Aorta (tissue), 5 donors: ENCODE measurements at regions not wholly inside any gene's neighbourhood (a gene's known extent, or its start where the extent isn't known, plus 50 kb on each side); places are given as distances from the start of the nearest gene placed in this dataset.

Source experiments
- ATAC-seq: fragments of 200-7000 bp; cut with Tn5 transposase; one replicate; pipeline ENCODE4 v1.9.1; 2022; ENCODE audit warnings: moderate library complexity; ENCODE audit not compliant: low FRiP score
- DNase-seq, 2 donors: peaks; one replicate each; pipeline ENCODE4 v3.0.0-alpha.2; 2020
- H3K27ac ChIP-seq, 2 donors: one replicate each; pipeline ENCODE4 v1.5.1; 2013; ENCODE audit warnings: low read length in 2 of 2, mild to moderate bottlenecking in 2 of 2, moderate library complexity in 2 of 2, control low read depth in 1 of 2, inconsistent platforms in 1 of 2, low read depth in 1 of 2
- H3K27me3 ChIP-seq, 2 donors: one replicate each; pipeline ENCODE4 v1.6.1; 2013; ENCODE audit warnings: control low read depth in 1 of 2, low read length in 1 of 2, mild to moderate bottlenecking in 1 of 2, moderate library complexity in 1 of 2; ENCODE audit not compliant: insufficient read depth in 2 of 2, control insufficient read depth in 1 of 2
- H3K36me3 ChIP-seq, 2 donors: one replicate each; pipeline ENCODE4 v1.6.1; 2013; ENCODE audit warnings: control low read depth in 1 of 2, low read length in 1 of 2, mild to moderate bottlenecking in 1 of 2; ENCODE audit not compliant: insufficient read depth in 2 of 2, control insufficient read depth in 1 of 2
- H3K4me1 ChIP-seq, 2 donors: one replicate each; pipeline ENCODE4 v1.6.1; 2013; ENCODE audit warnings: low read length in 2 of 2, control low read depth in 1 of 2, mild to moderate bottlenecking in 1 of 2, moderate library complexity in 1 of 2; ENCODE audit not compliant: insufficient read depth in 2 of 2, control insufficient read depth in 1 of 2
- H3K4me3 ChIP-seq, 2 donors: one replicate each; pipeline ENCODE4 v1.5.1; 2013; ENCODE audit warnings: low read length in 2 of 2, control low read depth in 1 of 2, mild to moderate bottlenecking in 1 of 2
- H3K9me3 ChIP-seq: one replicate; pipeline ENCODE4 v1.6.1; 2013; ENCODE audit warnings: mild to moderate bottlenecking, low read length; ENCODE audit not compliant: control insufficient read depth
- WGBS, 2 donors: extraction: QIAGEN DNeasy Blood & Tissue Kit; methylation state at CpG; one replicate each; pipeline ENCODE4 v1.1.7; 2013; 5-methylcytosine and 5-hydroxymethylcytosine counted together
- intact Hi-C, 2 donors: fragments of 100-400 bp; cut with DNase I; formaldehyde crosslinking; loops; one replicate each; pipeline versions ENCODE4 v1.14.2 to v1.15.0; 2022
- donor health status: healthy with polysubstance abuse.
- donor health status: Bipolar disorder and iron deficiency.
- donor health status: DM: no; HTN: no; CAD: no.
- donor health status: DM: no; HTN: no; CAD: no.
- donor health status: DM: yes; HTN: yes; CAD: no.

DNA sequence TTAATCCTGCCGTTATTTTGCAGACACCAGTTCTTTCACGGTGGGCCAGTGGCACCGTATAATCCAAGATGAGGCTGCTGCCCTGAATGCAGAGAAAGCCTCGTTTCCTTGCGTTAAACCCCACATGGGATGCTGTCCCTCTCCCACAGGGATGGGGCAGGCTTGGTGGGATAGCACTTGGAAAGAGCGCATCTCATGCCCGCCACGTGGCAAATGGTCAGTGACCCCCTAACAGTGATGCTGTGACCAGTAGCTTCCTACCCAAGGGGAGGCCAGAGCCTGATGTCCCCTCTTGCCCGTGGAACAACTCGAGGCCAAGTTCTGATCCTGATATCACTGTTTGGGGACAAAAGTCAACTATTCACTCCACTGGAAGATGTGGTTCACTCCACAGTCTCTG, 73.3 kb downstream of the RHOB start:
- H3K4me3 ChIP-seq, result no peak overlapping the region
- H3K27me3 ChIP-seq, result no peaks in the 10 kb centered on the region
- intact Hi-C loops, result no loop called here
- ATAC-seq (no peak), DNase-seq (no peak)
- 97% methylated on average over 10 of the region's 10 CpGs for WGBS, 2 donors
- no peaks in the 10 kb centered on the region for H3K4me1 ChIP-seq
- H3K9me3 ChIP-seq, result no peaks in the 10 kb centered on the region
- no peaks in the 10 kb centered on the region for H3K36me3 ChIP-seq
- H3K27ac ChIP-seq, result no peak overlapping the region

DNA sequence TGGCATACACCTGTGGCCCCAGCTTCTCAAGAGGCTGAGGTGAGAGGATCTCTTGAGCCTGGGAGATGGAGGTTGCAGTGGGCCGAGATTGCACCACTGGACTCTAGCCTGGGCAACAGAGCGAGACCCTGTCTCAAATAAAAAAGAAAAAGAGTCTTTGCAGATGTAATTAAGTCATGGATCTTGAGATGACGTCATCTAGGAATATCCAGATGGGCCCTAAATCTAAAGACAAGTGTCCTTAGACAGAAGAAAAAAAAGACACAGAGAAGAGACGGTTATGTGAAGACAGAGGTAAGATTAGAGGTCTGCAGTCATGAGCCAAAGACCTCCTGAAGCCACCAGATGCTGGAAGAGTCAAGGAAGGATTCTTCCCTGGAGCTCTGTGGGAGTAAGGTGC, 74.3 kb downstream of the RHOB start:
- WGBS, 2 donors, result 96 to 97% methylated on average over 4 of the region's 4 CpGs
- intact Hi-C loops, result no loop called here
- Histone ChIP-seq H3K36me3 (no peaks in the 10 kb centered on the region), H3K27ac (no peak overlapping the region), H3K4me1 (no peaks in the 10 kb centered on the region), H3K4me3 (no peak overlapping the region), H3K27me3 (no peaks in the 10 kb centered on the region), H3K9me3 (no peaks in the 10 kb centered on the region)
- DNase-seq (no peak), ATAC-seq (no peak)

DNA sequence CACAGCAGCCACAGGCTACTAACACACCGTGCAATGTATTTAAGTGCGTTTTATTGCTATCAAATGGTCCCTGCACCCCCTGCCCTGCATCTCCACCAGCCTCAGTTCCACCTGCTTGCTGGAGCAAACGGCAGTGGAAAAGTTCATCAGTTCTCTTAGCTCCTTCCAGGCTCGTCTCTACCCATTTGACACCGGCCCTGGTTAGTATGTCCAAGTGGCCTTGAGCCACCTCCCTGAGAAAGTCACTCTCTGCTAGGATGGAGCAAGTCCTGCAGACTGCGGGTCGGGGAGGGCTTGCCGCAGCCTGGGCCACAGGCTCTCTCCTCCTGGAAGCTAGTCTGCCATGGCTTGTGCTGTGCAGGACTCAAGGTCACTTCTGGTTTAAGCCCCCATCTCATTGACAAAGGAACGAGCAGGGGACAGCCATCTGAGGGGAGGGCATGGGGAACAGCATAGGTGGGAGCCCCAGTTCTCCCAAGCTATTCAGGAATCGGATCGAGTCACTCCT, 74.9 kb downstream of the RHOB start:
- Histone ChIP-seq H3K4me1 (no peaks in the 10 kb centered on the region), H3K9me3 (no peaks in the 10 kb centered on the region), H3K27me3 (no peaks in the 10 kb centered on the region), H3K36me3 (no peaks in the 10 kb centered on the region), H3K27ac (no peak overlapping the region), H3K4me3 (no peak overlapping the region)
- 84 to 85% methylated on average over 11 of the region's 11 CpGs for WGBS, 2 donors
- no peak for ATAC-seq
- no peak for DNase-seq
- intact Hi-C loops, result no loop called here

DNA sequence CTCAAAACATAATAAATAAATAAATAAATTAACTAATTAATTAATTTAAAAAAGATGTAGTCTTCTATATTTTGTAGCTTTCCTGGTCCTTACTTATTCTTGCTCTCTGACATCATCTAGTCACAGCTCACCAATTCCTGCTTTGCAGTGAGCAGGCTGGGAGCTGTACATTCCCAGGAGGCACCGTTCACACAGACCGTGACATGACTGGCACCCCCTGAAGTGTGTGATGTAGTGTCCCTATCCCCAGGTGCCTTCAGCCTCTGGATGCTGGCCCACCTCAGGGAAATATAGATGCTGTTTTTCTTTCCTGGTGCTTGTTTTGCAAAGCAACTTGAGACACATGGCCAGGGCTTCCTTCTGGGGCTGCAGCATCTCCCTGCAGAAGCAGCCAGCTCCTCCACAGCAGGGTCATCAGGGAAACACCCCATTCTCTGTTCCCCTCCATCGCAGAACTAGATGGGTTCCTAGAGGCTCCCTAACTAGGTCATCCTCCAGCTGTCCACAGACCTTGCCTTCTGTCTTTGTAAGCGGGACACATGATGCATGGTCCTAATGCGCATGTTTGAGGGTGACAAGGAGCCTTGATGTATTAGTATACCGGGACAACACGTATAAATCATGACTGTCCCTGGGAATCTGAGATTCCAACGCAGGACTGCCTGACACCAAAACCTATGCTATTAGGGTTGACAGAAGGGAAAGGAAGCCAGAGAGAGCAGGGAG, 76.4 kb downstream of the RHOB start:
- Histone ChIP-seq H3K4me1 (no peaks in the 10 kb centered on the region), H3K9me3 (no peaks in the 10 kb centered on the region), H3K36me3 (no peaks in the 10 kb centered on the region), H3K27ac (no peak overlapping the region), H3K27me3 (no peaks in the 10 kb centered on the region), H3K4me3 (no peak overlapping the region)
- intact Hi-C loops, result no loop called here
- no peak for ATAC-seq
- DNase-seq, result no peak
- WGBS, 2 donors, result 94% methylated on average over 8 of the region's 8 CpGs

DNA sequence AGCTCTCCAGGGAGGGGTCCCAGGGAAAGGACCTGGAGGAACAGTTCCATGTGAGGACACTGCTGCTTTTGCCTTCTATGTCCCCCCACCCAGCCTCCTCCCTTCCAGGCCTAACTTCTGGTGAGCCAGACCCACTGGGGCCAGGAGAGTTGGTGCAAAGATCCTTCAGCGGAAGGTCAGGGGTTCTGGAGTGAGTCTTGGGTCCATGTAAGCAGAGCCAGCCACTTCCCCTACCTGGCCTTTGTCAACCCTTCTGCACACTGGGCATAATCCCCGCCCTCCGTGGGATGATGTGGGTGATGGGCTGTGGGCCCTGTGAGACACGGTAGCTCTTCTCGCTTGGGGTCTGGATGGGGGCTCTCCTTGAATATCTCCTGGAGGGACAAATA, 76.9 kb downstream of the RHOB start:
- no peak for DNase-seq
- H3K4me3 ChIP-seq, result no peak overlapping the region

DNA sequence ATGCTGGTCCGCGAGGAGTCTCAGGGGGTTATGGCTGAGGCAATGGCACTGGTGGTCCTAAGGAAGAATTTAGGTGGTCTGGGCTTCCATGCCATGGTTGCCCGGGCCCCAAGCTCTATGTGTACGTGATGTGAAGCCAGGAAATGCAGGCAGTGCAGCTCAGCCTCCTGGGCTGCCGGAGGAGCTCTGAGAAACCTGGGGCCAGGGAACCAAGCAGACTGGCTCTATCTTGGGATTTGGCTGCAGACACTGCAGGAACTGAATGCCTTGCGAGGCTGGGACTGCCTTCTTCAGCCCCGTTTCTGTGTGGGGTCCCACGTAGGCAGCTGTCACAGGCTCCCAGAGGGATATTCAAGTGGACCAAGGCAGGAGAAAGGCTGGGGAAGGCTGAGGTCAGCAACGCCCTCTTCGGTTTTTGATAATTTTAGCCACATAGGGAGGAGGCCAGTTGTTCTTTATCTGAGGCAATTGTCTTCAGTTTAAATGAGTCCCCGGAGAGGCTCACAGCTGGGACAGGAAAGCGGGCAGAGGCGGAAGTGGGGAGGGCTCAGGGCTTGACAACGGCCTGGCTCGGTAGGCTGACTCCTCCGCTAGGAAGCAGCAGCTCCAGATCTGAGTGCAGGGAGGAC, 77.7 kb downstream of the RHOB start:
- no peaks in the 10 kb centered on the region for H3K4me1 ChIP-seq
- ATAC-seq (peak; percentile 34), DNase-seq (no peak)
- H3K9me3 ChIP-seq, result no peaks in the 10 kb centered on the region
- no peaks in the 10 kb centered on the region for H3K36me3 ChIP-seq
- no peak overlapping the region for H3K27ac ChIP-seq
- intact Hi-C loops, result no loop called here
- no peak overlapping the region for H3K4me3 ChIP-seq
- H3K27me3 ChIP-seq, result no peaks in the 10 kb centered on the region
- WGBS, 2 donors, result 48 to 55% methylated on average over 16 of the region's 16 CpGs

More for the DNA sequence above, 76.9 kb downstream of the RHOB start:
- intact Hi-C loops, result no loop called here
- Histone ChIP-seq H3K27ac (no peak overlapping the region), H3K4me1 (no peaks in the 10 kb centered on the region), H3K9me3 (no peaks in the 10 kb centered on the region), H3K27me3 (no peaks in the 10 kb centered on the region), H3K36me3 (no peaks in the 10 kb centered on the region)
- WGBS, 2 donors, result 93 to 95% methylated on average over 5 of the region's 5 CpGs
- ATAC-seq, result no peak

DNA sequence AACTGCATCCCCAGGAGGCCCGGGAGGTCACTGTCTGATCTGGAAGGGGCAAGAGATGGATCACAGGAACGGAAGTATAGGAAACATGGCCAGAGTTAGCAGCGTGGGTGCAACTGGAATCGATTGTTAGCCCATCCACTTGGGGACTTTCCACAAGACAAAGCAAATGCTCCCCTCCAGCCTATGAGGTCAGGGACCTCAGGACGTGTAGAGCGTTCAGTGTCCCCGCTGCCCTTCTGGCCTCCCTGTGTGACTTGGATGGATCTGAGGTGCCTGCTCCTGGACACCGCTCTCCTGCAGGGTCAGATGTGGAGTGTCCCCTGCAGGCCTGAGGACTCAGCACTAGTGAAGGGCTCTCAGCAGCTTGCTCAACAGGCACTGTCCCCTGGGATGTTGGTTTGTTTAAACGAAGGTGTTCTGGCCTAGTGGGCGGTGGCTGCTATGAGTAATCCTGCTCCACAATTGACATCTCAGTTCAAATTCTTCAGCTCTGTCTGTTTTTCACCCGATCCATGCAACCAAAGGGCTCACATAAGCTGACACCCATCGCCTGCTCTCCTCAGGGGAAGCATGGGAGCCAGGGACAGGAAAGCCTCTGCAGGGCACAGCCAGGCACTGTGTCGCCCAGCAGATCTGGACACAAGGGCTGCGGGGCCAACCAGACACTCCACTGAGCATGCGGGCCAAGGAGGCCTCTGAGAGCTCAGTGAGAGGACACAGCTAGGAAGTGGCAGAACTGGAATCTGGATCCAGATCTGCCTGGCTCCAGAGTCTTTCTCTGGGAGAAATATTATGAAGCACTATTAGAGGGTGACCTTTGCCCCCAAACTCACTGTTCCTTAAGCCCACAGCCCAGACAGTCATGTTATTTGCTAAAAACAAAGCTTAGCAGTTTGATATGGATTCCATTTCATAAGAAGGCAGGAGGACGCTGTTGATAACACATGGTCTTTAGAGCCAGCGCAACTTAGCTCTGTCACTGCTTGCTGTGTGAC, 78.5 kb downstream of the RHOB start:
- intact Hi-C loops, result no loop called here
- DNase-seq (no peak), ATAC-seq (peak; percentile 55)
- no peaks in the 10 kb centered on the region for H3K4me1 ChIP-seq
- H3K4me3 ChIP-seq, result no peak overlapping the region
- no peak overlapping the region for H3K27ac ChIP-seq
- no peaks in the 10 kb centered on the region for H3K9me3 ChIP-seq
- no peaks in the 10 kb centered on the region for H3K36me3 ChIP-seq
- WGBS, 2 donors, result 80 to 81% methylated on average over 17 of the region's 17 CpGs
- H3K27me3 ChIP-seq, result no peaks in the 10 kb centered on the region

DNA sequence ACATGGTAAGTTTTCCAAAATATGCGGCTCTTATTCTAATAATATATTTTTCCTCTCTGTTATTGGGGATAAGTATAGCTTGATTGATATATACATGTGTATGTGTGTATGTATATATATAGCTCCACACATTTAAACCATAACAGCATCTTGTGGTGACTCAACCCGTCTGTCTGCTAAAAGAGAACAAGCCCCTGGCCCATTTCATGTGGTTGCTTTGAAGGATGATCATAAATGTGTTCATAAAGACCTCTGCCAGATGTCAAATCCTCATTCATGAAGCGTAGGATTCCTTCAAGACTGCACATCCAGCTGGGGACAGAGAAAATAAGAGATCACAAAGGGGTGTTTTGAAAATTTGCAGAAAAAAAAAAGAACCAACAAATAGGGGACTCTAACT, 79.3 kb downstream of the RHOB start:
- no peak overlapping the region for H3K4me3 ChIP-seq
- H3K9me3 ChIP-seq, result no peaks in the 10 kb centered on the region
- intact Hi-C loops, result no loop called here
- H3K27me3 ChIP-seq, result no peaks in the 10 kb centered on the region
- H3K36me3 ChIP-seq, result no peaks in the 10 kb centered on the region
- H3K4me1 ChIP-seq, result no peaks in the 10 kb centered on the region
- WGBS, 2 donors, result 94 to 96% methylated on average over 3 of the region's 3 CpGs
- H3K27ac ChIP-seq, result no peak overlapping the region
- DNase-seq (no peak), ATAC-seq (no peak)
